Middle frontal gyrus (tissue), 1 donor: ENCODE measurements at regions not wholly inside any gene's neighbourhood (a gene's known extent, or its start where the extent isn't known, plus 50 kb on each side); places are given as distances from the start of the nearest gene placed in this dataset.
"Not testable (repeated sequence)": the region's sequence is repeated elsewhere in the genome, so short reads cannot be mapped to it uniquely, and the experiment has no call there.

Experiments used
- DNase-seq: peaks from one replicate; pipeline ENCODE4 v3.0.0-alpha.2; 2015; ENCODE audit warnings: low spot score; ENCODE audit errors: extremely low spot score

DNA sequence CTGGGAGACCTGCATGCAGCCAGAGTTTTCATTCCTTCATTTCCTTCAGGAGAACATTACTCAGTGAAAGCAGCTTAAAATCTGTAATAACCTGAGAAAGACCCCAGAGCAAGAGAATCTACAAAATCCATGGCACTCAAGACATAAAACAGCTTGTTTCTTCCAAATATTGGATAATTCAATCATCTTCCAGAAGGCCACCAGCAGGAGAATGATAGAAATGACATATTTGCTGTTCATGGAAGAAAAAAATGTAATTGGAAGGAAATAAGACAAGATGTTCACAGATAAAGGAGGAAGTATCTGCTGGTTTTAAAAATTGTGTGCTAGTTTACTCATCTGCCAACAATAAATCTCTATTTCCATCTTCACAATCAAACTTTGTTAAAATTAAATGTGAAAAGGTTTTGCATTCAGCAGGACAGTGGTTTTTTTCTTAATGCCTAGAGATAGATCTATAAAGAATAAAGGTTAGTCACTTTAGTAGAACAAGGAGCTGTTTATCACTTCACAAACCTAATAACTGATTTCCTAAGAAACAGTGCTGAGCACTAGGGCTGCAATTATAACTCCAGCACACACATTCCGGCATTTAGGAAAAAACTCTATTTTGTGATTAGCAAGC lies 530.8 kb downstream of the NSUN3 start:
- no peak for DNase-seq

DNA sequence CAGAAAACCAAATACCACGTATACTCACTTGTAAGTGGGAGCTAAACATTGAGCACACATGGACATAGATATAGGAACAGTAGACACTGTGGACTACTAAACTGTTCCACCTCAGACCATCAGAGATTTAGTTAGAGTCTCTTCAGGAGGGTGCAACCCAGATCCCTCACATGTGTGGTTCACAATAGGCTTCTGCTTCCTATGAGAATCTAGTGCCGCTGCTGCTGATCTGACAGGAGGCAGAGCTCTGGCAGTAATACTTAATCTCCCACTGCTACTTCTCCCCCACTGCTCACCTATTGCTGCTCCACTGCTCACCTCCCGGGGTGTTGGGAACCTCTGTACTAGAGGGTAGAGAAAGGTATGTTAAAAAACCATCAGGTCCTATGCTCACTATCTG lies 533.3 kb downstream of the NSUN3 start:
- DNase-seq = no peak

DNA sequence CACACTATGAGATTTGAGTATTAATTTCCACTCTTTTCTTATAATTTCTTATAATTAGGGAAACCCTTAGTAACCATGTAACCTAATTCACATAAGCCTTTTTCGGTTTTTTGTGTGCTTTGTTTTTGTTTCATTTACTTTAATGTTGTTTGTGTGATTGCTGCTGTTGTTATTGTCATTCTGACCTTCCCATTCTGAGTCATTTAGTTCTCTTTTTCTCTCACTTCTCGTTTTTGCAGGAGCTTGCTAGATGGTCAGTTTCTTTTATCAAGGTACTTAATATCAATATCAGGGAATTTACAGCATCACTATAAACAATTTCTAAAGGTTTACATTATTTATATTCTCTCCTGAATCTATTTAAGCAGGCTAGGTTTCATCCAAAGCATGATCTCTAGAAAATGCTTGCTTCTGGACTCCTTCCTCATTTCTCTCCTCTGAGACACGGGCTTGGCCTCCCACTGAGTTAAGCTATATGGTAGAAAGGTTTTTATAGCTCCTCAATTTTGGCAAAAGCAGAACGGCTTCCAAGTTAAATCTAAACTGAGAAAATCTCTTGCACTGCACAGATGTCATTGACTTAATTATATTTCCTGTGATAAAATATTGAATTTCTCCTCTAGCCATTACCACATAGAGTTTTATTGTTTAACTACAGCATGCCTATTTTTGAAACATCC lies 534.2 kb downstream of the NSUN3 start:
- no peak for DNase-seq

DNA sequence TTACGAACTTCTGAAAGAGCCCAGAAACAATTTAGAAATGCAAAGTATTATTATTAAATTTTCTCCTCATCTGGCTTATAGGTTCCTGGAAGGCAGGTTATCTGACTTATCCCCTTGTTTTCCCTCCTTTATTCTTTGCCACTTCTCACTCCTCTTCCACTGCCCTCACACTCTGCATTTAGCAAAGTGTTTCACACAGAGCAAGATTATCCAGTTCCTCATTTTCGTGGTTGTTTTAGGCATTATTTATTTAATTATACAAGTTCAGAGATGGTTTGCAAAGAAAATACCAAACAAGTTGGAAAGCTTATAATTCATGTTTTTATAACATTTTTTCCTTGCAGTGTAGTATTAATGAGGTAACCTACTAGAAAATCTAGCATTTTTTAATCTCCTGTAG lies 544.9 kb downstream of the NSUN3 start:
- no peak for DNase-seq

GRCh38 chr3:94609908-94610307 lies 547.0 kb downstream of the NSUN3 start:
- no peak for DNase-seq

DNA sequence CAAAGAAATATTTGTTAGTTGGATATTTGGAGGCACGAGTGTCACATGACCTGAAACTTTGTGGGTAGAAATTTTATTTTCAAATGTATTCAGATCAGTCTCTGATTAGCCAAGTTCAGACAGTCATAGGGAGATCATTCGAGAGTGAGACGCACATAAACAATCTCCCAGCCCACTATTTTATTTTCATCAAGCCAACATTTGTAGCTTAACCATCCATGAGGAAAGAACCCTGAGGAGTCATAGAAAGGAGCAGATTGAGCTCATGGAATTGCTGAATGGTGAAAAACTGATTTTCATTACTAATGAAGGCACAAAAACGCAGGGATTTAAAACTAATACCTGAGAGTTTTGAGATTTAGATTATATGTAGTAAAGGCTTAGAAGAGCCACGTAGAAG lies 548.7 kb downstream of the NSUN3 start:
- no peak for DNase-seq

- DNase-seq = no peak
Measured at GRCh38 chr3:94612631-94613030, 549.8 kb downstream of the NSUN3 start.

GRCh38 chr3:94614192-94614591 lies 551.3 kb downstream of the NSUN3 start:
- no peak for DNase-seq

DNA sequence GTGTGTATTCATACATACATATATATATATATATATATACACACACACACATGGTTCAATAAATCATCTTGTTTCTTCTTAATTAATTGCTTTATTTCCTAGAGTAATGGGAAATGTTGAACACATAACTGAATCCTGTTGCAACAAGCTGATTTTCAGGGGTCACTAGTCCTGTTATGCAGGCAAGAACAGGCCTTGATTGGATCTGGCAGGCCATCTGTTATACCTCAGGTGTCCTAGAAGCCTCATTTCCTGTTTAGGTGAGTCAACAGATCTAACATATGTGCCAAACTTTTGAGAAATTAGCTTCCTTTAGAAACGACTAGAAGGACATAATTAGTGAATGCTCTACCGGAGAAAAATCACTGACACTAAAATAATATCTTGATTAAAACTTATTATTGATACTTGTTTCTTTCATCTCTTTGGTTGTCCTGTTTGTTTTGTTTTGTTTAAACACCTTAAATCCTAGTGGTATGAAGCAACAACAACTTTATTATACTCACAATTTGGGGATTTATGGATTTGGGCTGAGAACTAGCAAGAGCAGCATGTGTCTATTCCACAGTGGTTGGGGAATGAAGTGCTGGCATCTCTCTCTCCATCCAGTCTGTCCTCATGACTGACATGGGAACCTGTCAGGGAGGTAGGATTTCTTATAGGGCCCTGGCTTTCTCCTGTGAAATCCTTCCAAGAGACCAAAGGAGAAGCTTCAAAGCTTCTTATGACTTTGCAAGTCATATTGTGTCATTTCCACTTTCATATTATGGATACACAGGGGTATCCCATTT lies 552.6 kb downstream of the NSUN3 start:
- DNase-seq = no peak

DNA sequence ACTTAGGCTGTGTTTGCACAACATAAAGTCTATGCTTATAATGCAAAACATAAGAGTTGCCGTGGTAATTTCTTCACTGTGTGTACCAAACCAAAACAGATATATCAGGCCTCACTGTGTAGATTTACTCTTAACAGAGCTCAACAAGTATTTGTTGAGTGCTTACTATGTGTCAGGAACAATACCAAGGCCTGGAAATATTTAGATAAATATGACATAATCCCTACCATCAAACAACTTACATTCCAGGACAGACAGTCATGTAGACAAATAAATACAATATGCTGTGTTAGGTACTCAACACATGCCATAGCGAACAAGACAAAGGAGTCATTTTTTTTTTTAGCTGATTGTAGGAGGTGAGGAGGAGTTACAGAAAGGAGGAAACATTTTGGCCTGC lies 554.0 kb downstream of the NSUN3 start:
- DNase-seq = no peak

DNA sequence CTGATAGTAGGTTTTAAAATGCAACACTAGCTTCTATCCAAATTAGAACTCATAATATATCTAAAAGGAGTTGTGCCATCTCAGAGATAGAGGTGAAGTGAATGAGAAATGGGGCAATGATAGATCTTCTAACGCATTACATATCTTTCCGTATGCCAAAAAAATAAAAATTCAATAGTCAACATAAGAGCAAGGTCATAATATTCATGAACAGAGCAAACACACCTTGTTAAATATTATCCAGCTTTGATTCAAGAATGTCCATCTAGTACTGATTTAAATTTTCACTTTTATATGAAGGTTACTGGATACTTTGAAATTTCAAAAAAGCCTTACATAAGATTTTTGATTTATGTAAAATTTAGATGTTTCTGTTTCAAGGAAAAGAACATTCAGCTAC lies 554.5 kb downstream of the NSUN3 start:
- no peak for DNase-seq

GRCh38 chr3:94619643-94620042 lies 556.8 kb downstream of the NSUN3 start:
- no peak for DNase-seq

DNA sequence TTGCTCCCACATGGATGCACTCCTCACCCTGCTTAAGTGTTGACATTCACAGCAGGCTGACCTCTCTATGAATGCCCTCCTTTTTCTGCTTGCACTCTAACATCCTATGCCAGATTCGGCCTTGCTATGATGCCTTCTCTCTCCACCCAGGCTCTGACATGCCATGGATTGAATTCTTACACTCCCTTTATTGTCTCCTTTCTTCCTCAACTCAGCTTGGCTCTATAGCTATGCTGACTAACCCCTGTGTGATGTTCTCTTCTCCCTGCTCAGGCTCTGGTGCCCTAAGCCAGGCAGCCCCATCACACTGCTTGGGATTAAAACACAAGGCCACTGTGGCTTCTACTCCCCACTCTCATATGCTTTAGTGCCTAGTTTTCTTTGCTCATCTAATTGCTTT lies 563.7 kb downstream of the NSUN3 start:
- no peak for DNase-seq

DNA sequence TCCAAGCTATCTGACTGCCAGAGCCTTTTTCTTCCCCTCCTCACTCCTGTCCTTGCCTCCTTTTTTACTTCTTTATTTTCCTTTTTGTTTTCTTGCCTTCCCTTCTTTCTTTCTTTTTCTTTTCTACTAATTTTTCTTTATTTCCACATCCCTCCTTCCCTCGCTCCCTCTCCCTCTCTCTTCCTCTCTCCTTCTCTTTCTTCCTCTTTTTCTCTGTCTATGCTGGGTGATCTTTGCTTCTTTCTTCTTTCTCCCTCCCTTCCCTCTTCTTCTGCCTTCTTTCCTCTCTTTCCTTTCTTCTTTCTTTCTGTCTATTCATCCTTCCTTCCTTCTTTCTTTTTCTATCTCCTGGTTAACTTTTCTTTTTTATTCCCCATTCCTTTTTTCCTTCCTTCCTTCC lies 564.8 kb downstream of the NSUN3 start:
- no peak for DNase-seq

DNA sequence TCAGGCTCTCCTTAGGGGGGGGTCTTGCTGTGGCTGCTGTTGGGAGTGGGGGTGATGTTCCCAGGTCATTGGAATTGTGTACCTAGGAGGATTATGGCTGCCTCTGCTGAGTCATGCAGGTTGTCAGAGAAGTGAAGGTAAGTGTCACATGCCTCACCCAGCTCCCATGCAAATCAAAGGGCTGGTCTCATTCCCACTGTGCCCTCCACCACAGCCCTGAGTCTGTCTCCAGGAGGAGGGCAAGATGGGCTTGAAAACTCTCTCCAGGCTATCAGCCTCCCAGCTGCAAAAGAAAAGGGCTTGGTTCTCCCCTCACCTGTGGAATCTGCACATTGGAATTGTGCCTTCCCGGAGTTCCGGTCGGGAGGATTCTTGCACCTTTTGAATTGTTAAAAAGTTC lies 580.5 kb downstream of the NSUN3 start:
- no peak for DNase-seq

DNA sequence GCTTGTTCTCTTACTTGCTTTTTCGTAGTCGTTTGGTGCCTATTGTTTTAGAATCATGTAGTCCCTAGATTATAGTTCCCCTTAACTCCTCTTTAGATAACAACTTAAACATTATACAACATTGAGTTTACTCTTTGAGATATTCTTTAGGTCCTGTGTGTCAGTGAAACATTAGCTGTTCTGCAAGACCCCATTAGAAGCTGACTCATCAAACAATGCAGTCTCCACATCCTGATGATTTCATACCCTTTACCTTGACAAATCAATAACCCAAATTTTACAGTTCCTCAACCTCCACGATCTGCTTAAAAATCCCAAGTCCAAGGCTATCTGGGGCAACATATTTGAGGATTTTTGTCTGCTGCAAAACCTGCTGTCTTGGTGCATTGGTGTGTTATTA lies 582.9 kb downstream of the NSUN3 start:
- no peak for DNase-seq

DNA sequence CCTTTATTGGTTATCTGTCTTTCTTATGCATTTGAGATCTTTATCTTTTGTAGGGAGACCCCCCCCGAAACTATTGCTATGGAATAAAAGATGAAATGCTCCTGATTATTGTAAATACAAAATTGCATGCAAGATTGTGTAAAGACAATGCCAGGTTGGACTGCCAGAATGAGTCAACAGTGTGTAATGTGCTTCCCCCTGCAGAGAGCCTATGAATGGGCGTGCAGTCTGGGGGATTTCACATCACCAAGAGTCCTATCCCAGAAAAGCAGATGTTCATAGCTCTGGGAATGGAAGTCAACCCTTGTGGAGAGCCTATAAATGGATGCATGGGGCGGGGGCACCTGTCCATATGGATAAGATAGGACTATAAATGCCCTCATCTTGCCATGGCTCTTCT lies 584.3 kb downstream of the NSUN3 start:
- DNase-seq = no peak

DNA sequence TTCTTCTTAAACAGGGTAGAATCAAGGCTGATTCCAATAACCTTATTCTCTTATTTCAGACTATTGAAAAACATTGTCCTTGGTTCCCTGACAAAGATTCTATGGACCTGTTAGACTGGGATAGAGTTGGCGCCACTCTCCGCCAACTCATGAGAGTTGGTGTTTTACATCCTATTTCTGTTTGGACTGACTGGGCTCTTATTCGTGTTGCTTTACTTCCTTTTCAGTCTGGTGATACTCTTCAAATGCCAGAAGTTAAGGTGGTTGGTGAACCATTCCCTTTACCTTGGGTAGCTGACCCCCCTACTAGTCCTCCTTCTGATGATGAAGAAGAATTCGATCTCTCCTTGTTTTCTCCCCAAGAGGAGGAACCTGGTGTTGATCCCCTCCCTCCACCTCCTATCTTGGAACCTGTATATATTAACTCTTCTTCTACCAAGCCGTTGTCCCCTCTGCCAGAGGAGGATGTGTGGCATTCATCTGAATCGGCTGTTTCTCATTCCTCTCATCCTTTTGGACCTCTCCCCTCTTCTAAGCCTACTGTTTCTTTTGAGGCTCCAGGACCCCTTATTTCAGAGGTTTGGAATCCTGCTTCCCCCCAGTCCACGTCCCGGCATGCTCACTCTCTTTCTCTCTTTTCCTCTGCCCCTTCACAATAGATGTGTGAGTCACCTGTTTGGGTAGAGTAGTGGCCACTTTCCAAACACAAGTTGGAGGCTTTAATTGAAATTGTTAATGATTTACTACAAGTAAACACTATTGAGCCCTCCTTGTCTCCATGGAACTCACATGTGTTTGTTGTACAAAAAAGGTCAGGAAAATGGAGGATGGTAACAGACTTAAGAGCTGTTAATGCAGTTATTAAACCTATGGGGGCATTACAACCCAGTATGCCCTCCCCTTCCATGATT lies 585.7 kb downstream of the NSUN3 start:
- not testable (repeated sequence) for DNase-seq

GRCh38 chr3:94654096-94654495 lies 591.2 kb downstream of the NSUN3 start:
- DNase-seq = no peak

DNA sequence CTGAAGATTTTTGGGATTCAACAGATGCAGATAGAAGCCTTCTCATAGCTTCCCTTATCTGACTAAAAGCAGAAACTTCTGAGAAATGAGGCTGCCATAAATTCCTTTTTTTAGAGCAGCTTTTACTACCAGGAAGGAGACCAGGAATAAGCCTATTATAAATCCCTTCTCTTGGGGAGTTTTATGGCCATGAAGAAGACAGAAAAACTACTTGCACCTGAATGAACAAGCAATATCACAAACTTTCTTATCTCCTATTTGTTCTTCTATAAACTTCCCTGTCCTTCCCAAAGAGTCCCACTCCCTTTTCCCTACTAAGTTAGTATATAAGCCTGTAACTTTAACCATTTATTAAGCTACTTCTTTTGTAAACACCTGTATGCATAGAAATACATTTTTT lies 603.1 kb downstream of the NSUN3 start:
- no peak for DNase-seq

DNA sequence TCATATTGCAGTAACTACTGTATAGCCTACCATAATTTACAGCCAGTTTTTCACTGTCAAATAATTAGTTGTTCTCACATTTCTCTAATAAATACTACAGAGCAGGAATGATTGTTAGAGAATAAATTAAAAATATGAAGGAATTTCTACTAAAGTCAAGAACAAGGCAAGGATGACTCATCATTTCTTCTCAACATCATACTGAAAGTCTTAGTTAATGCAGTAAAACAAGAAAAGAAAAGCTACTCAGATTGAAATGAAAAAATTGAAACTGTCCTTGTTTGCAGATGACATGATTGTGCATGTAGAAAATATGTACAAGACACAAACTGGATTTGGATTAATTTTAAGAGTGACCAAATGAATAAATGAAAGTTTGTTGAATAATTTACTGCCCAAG lies 608.2 kb downstream of the NSUN3 start:
- no peak for DNase-seq

GRCh38 chr3:94673876-94674275 lies 611.0 kb downstream of the NSUN3 start:
- no peak for DNase-seq
